HFFc6 (cell line): ENCODE measurements at regions not wholly inside any gene's neighbourhood (a gene's known extent, or its start where the extent isn't known, plus 50 kb on each side); places are given as distances from the start of the nearest gene placed in this dataset.

ENCODE experiments used
- DNase-seq: peaks from one replicate; pipeline ENCODE4 v3.0.0-alpha.2; 2018
- H3K27ac Mint-ChIP-seq: 2 replicates; pipeline ENCODE4 v1.8.0; 2020; ENCODE audit warnings: mild to moderate bottlenecking, mixed read lengths
- H3K27me3 Mint-ChIP-seq: 2 replicates; pipeline ENCODE4 v1.8.0; 2021; ENCODE audit warnings: mild to moderate bottlenecking, moderate library complexity, mixed read lengths; ENCODE audit not compliant: insufficient read depth
- H3K36me3 Mint-ChIP-seq: 2 replicates; pipeline ENCODE4 v1.8.0; 2021; ENCODE audit warnings: low read depth, mixed read lengths
- H3K4me1 Mint-ChIP-seq: 2 replicates; pipeline ENCODE4 v1.8.0; 2020; ENCODE audit warnings: low read depth, mixed read lengths
- H3K4me3 Mint-ChIP-seq: 2 replicates; pipeline ENCODE4 v1.8.0; 2020; ENCODE audit warnings: mild to moderate bottlenecking, moderate library complexity, mixed read lengths
- H3K9me3 Mint-ChIP-seq: 2 replicates; pipeline ENCODE4 v1.8.0; 2020; ENCODE audit warnings: mild to moderate bottlenecking, mixed read lengths
- CTCF ChIP-seq: fragments of 200-600 bp; sonication (generic); IDR thresholded peaks from 2 replicates; pipeline ENCODE4 v1.5.0; 2021; ENCODE audit warnings: antibody characterized with exemption, mild to moderate bottlenecking

DNA sequence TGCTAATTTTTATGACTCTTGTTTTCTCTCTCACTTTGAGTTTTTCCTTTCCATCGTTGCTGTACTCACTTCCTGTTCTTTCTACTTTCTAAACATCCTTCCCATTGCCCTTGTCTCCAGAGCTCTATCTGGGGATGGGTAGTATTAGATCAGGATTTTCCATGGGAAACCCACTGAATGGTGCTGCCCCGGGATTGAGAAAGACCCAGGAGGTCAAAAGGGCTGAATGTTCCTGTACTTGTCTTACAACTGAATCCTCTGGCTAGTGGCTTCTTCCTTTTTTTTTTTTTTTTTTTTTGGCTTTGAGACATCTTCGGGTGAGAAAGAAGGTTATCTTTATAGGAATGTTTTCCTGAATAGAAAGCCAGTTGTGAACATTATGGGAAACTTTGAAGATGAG lies 364.8 kb upstream of the SLC14A2 start:
- H3K36me3 Mint-ChIP-seq = no peaks in the 10 kb centered on the region
- no peak for DNase-seq
- peaks cover 61% of the 10 kb centered on the region for H3K4me1 Mint-ChIP-seq
- peak overlapping the region; percentile 43; the same call in 1 of the 2 replicates for H3K27ac Mint-ChIP-seq
- H3K27me3 Mint-ChIP-seq = no peaks in the 10 kb centered on the region
- no peak for TF ChIP-seq CTCF
- H3K9me3 Mint-ChIP-seq = no peaks in the 10 kb centered on the region
- peak overlapping the region; percentile 6; the same call in 1 of the 2 replicates for H3K4me3 Mint-ChIP-seq

GRCh38 chr18:45251236-45251635 lies 364.0 kb upstream of the SLC14A2 start:
- Mint-ChIP-seq H3K4me1 (peaks cover 66% of the 10 kb centered on the region), H3K36me3 (no peaks in the 10 kb centered on the region), H3K27me3 (no peaks in the 10 kb centered on the region), H3K4me3 (no peak overlapping the region; the same call in 1 of the 2 replicates), H3K27ac (peak overlapping the region; percentile 62; the same call in 1 of the 2 replicates), H3K9me3 (no peaks in the 10 kb centered on the region)
- no peak for DNase-seq
- no peak for TF ChIP-seq CTCF

GRCh38 chr18:45252474-45252873 lies 362.8 kb upstream of the SLC14A2 start:
- H3K4me3 Mint-ChIP-seq = no peak overlapping the region

DNA sequence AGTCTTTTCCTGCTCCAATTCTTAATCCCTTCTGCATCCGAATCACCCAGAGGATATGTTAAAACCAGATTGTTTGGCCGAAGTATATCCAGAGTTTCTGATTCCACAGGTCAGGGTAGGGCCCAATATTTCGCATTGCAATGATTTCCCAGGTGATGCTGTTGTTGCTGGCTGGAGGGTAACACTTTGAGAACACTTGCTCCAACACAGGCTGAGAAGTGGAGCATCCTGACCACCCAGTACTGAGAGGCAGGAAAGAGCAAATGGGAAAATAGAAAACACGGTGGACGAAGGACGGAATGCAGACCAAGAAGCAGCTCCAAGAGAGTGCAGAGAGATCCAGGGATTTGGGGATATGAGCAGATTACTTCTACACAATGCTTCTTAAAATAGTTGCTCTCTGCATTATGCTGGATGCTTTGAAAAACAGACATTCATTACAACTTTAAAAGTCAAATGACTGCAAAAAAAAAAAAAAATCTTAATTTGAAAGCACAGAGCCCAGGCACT lies 362.2 kb upstream of the SLC14A2 start:
- DNase-seq = no peak
- TF ChIP-seq CTCF = no peak
- Mint-ChIP-seq H3K27ac (no peak overlapping the region), H3K4me3 (no peak overlapping the region), H3K27me3 (peaks cover 2% of the 10 kb centered on the region; the same call in 1 of the 2 replicates), H3K4me1 (peaks cover 63% of the 10 kb centered on the region), H3K36me3 (no peaks in the 10 kb centered on the region), H3K9me3 (no peaks in the 10 kb centered on the region)

More at GRCh38 chr18:45252474-45252873, 362.8 kb upstream of the SLC14A2 start:
- Mint-ChIP-seq H3K27me3 (no peaks in the 10 kb centered on the region), H3K4me1 (peaks cover 70% of the 10 kb centered on the region), H3K36me3 (no peaks in the 10 kb centered on the region), H3K27ac (no peak overlapping the region), H3K9me3 (no peaks in the 10 kb centered on the region)
- no peak for TF ChIP-seq CTCF
- no peak for DNase-seq

- Mint-ChIP-seq H3K36me3 (no peaks in the 10 kb centered on the region), H3K27me3 (peaks cover 2% of the 10 kb centered on the region; the same call in 1 of the 2 replicates), H3K27ac (no peak overlapping the region), H3K9me3 (no peaks in the 10 kb centered on the region), H3K4me1 (peaks cover 56% of the 10 kb centered on the region), H3K4me3 (no peak overlapping the region)
- no peak for TF ChIP-seq CTCF
- DNase-seq = no peak
These were observed 361.1 kb upstream of the SLC14A2 start for GRCh38 chr18:45253973-45254708.
